GM12891 (cell line): ENCODE measurements at regions not wholly inside any gene's neighbourhood (a gene's known extent, or its start where the extent isn't known, plus 50 kb on each side); places are given as distances from the start of the nearest gene placed in this dataset.

Experiments used
- DNase-seq: peaks from one replicate; pipeline ENCODE4 v3.0.0; 2011; ENCODE audit warnings: low spot score; ENCODE audit not compliant: insufficient read length
- FAIRE-seq: peaks from 2 replicates; lab custom pipeline; 2011; peaks lifted over from hg19 to GRCh38; lab: Jason Lieb, UNC
- PAX5 ChIP-seq: IDR thresholded peaks from 2 replicates; pipeline ENCODE4 v1.6.1; 2011; ENCODE audit warnings: low read length, moderate library complexity, mild to moderate bottlenecking; ENCODE audit not compliant: insufficient read depth, severe bottlenecking
- POLR2A ChIP-seq: IDR thresholded peaks from 2 replicates; pipeline ENCODE4 v1.6.1; 2011; ENCODE audit warnings: low read depth, low read length, control low read depth
- POLR2AphosphoS5 ChIP-seq: IDR thresholded peaks from 2 replicates; pipeline ENCODE4 v1.6.1; 2011; ENCODE audit warnings: low read depth, low read length, control low read depth
- POU2F2 ChIP-seq: IDR thresholded peaks from 2 replicates; pipeline ENCODE4 v1.6.1; 2011; ENCODE audit warnings: low read depth, mild to moderate bottlenecking, control low read depth, low read length, moderate library complexity
- SPI1 ChIP-seq: IDR thresholded peaks from 2 replicates; pipeline ENCODE4 v1.6.1; 2011; ENCODE audit warnings: low read depth, low read length, control low read depth
- TAF1 ChIP-seq: IDR thresholded peaks from 2 replicates; pipeline ENCODE4 v1.6.1; 2011; ENCODE audit warnings: low read depth, low read length, control low read depth

DNA sequence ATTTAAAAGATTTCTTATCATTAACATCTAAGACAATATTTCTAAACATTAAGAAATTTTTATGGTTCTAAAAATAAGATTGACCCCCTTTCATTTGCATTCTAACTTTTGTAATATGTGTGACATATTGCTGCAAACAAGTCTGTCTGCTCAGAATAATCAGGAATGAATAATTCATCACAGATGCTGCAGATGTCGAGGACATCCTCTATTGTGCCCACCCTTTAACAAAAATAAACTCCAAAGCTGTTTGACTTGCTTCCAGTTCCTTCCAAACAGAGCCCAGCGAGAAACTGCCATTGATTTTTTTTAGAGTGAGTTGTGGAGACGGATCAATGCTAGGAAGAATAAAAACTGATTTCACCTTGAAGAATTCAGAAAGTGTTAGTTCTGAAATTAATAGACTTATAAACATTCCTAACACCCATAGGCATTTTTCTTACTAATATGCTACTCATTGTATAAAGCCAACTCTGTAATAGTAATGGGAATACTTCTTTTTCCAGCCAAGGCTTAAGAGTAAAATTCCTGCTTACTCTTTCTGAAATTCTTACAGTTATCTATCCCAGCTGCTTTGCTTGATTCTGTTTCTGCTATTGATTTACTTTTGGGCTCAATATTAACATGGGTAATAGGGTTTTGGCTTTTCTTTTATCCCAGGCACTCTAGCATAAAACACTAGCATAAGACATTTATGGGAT lies 244.8 kb upstream of the FAM83B start:
- DNase-seq (no peak), FAIRE-seq (no peak)
- TF ChIP-seq POU2F2 = no peak

DNA sequence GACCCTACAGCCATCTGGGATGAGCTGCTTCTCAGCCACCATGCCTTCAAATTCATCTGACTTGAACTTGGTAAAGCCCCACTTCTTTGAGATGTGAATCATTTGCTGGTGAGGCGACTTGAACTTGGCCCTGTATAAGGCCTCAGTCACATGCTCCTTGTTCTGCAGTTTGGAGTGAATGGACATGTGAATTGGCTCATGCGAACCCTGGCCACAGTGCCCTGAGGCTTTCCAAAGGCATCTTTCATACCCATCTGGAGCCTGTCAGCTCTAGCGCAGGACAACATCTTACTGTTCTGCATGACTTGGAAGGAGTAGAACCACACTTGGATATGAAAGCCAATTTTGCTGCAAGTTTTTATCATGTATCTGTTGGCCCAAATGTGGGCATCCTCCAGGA lies 244.0 kb upstream of the FAM83B start:
- TF ChIP-seq SPI1 = no peak
- TF ChIP-seq POLR2A = no peak
- no peak for TF ChIP-seq POLR2AphosphoS5
- no peak for TF ChIP-seq PAX5
- no peak for DNase-seq
- FAIRE-seq = no peak

DNA sequence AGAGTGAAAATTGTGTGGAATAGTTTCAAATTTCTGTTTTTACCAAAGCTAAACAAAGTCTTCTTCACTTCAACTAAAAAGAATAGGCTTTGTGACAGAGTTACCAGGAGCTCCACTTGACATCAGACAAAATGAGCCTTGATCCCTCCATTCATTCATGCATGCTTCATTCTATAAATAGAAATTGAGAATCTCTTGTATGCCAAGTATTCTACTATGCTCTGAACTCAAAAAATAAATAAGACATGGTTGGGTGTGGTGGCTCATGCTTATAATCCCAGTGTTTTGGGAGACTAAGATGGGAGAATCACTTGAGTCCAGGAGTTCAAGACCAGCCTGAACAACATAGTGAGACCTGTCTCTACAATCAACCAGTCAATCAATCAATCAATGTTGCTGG lies 236.6 kb upstream of the FAM83B start:
- FAIRE-seq (no peak), DNase-seq (no peak)
- no peak for TF ChIP-seq PAX5
- no peak for TF ChIP-seq POLR2A
- TF ChIP-seq TAF1 = no peak

DNA sequence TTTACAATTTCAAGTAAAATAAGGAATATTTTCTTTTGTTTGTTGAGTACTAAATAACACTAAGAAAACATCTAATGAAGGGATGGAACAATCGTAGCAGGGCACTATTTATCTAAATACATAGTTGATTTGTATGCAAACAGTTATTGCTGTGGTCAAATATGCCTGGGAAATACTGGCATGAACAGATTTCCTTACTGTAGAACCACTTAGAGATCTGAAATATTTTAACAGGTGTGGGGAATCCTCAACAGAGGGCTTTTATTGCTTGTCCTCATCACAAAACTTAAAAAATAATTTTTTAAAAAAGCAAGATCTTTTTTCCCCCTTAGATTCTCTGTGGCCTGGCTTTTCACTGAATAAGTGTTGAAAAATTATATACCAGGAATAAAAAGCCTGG lies 233.0 kb upstream of the FAM83B start:
- no peak for DNase-seq
- FAIRE-seq = no peak
- TF ChIP-seq SPI1 (no peak), POLR2A (no peak), POLR2AphosphoS5 (no peak), POU2F2 (no peak), PAX5 (no peak), TAF1 (no peak)

DNA sequence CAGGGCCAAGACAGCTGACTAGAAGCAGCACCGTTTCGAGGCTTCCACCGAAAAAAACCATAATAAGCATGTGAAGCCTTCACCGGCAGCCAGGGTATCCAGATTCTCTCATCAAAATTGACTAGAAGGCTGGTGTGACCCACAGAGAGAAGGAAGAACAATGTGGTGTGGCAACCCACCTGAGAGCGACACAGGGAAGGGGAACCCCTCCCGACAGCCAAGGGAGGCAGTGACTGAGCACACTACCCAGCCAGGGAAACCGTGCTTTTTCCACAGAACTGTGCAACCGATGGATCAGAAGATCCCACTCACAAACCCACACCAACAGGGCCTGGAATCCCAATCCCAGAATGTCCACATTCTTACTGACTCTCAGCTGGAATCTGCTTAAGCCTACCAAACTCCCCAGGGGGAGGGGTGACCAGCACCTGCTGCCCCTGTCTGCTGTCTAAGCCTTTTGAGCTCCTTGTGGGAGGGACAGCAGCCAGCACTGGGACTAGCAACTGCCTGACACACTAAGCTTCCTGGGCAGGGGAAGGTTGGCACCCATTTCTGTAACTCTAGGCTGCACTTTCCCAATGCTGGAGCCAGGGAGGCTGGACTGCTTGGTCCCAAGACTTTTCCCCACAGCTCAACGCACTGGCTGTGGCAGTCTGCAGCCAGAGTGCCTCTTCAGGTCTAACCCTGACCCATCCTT lies 231.9 kb upstream of the FAM83B start:
- DNase-seq = no peak
- no peak for FAIRE-seq
- TF ChIP-seq POU2F2 (no peak), POLR2AphosphoS5 (no peak), SPI1 (no peak), POLR2A (no peak)

DNA sequence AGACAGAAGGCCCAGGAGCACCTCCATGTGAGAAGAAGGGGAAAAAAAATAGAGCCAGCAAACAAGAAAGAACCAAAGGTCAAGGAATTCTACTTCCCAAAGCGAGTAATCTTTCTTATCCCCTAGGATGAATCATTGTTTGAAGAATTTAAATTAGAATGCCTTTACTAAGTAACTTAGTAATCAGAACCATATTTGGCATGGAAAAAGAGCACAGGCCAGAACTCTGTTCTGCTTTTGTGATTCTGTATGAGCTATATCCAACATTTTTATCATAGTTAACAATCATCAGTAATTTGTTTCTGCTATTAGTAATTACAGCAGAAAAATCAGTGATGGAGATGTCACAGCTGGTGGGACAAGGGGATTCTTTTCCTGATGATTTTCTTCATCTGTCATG lies 228.8 kb upstream of the FAM83B start:
- FAIRE-seq = no peak
- DNase-seq = no peak
- TF ChIP-seq TAF1 (no peak), PAX5 (no peak), POLR2AphosphoS5 (no peak), SPI1 (no peak), POLR2A (no peak), POU2F2 (no peak)

GRCh38 chr6:54618572-54618971 lies 228.0 kb upstream of the FAM83B start:
- TF ChIP-seq POLR2A (no peak), POLR2AphosphoS5 (no peak), SPI1 (no peak), TAF1 (no peak), POU2F2 (no peak), PAX5 (no peak)
- no peak for DNase-seq
- no peak for FAIRE-seq

- no peak for FAIRE-seq
- no peak for DNase-seq
- TF ChIP-seq POLR2A (no peak), TAF1 (no peak), POU2F2 (no peak), PAX5 (no peak), POLR2AphosphoS5 (no peak), SPI1 (no peak)
Measured at GRCh38 chr6:54619102-54619501, 227.5 kb upstream of the FAM83B start.

DNA sequence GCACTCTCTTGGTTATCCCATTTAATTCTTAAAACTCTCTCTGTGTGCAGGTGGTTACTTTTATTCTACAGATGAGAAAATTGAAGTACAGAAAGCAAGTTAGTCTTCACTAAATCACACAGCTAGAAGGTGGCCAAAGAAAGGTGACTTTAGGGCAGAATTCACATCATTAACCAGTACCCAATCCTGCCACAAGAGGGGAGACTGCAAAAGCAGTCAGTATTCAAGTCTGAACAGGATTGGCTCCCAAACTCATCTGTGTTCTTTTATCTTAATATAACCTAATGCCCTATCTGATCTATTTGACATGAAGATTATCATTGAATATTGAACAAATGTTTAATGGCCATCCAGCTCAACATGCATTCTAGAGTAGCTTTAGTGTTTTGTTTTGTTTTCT lies 225.3 kb upstream of the FAM83B start:
- TF ChIP-seq PAX5 (no peak), POLR2A (no peak), SPI1 (no peak), POLR2AphosphoS5 (no peak), TAF1 (no peak), POU2F2 (no peak)
- FAIRE-seq (no peak), DNase-seq (no peak)

GRCh38 chr6:54624216-54624615 lies 222.4 kb upstream of the FAM83B start:
- no peak for TF ChIP-seq POLR2A
- TF ChIP-seq POLR2AphosphoS5 = no peak
- no peak for TF ChIP-seq SPI1
- no peak for TF ChIP-seq PAX5
- no peak for TF ChIP-seq POU2F2
- no peak for TF ChIP-seq TAF1
- DNase-seq (no peak), FAIRE-seq (no peak)
